MM.1S (cell line): ENCODE measurements at regions not wholly inside any gene's neighbourhood (a gene's known extent, or its start where the extent isn't known, plus 50 kb on each side); places are given as distances from the start of the nearest gene placed in this dataset.

Experiments used
- DNase-seq: peaks from one replicate; pipeline ENCODE4 v3.0.0-alpha.2; 2015
- H2AFZ ChIP-seq: fragments of 300-600 bp; sonication (generic); 2 replicates; pipeline ENCODE4 v1.6.0; 2016; ENCODE audit warnings: antibody characterized with exemption, low read length
- H3F3A ChIP-seq: fragments of 300-600 bp; sonication (generic); 2 replicates; pipeline ENCODE4 v1.6.1; 2016; ENCODE audit warnings: mild to moderate bottlenecking, antibody characterized with exemption, low read length, moderate library complexity, mixed read lengths; ENCODE audit not compliant: insufficient read depth
- H3K27ac ChIP-seq: fragments of 300-600 bp; sonication (generic); 2 replicates; pipeline ENCODE4 v1.5.1; 2016; ENCODE audit warnings: mild to moderate bottlenecking, low read length
- H3K27me3 ChIP-seq: fragments of 300-600 bp; sonication (generic); replicated peaks from 2 replicates; pipeline ENCODE4 v1.6.0; 2016; ENCODE audit warnings: low read length; ENCODE audit not compliant: insufficient read depth
- H3K36me3 ChIP-seq: fragments of 300-600 bp; sonication (generic); replicated peaks from 2 replicates; pipeline ENCODE4 v1.6.1; 2016; ENCODE audit warnings: mild to moderate bottlenecking, low read length, mixed read lengths; ENCODE audit not compliant: insufficient read depth
- H3K4me1 ChIP-seq: fragments of 300-600 bp; sonication (generic); 2 replicates; pipeline ENCODE4 v1.6.1; 2016; ENCODE audit warnings: low read length, mixed read lengths
- H3K4me2 ChIP-seq: fragments of 300-600 bp; sonication (generic); 2 replicates; pipeline ENCODE4 v1.6.0; 2016; ENCODE audit warnings: low read depth, low read length
- H3K4me3 ChIP-seq: fragments of 300-600 bp; sonication (generic); 2 replicates; pipeline ENCODE4 v1.5.1; 2016; ENCODE audit warnings: low read length, mixed read lengths
- H3K79me2 ChIP-seq: fragments of 300-600 bp; sonication (generic); 2 replicates; pipeline ENCODE4 v1.6.1; 2016; ENCODE audit warnings: mixed run types, low read length, mixed read lengths
- H3K9ac ChIP-seq: fragments of 300-600 bp; sonication (generic); 2 replicates; pipeline ENCODE4 v1.6.1; 2016; ENCODE audit warnings: low read length, mixed read lengths
- H3K9me2 ChIP-seq: fragments of 300-600 bp; sonication (generic); replicated peaks from 2 replicates; pipeline ENCODE4 v1.6.1; 2016; ENCODE audit warnings: mild to moderate bottlenecking, low read length, mixed read lengths; ENCODE audit not compliant: insufficient read depth
- H3K9me3 ChIP-seq: fragments of 300-600 bp; sonication (generic); replicated peaks from 2 replicates; pipeline ENCODE4 v1.6.1; 2016; ENCODE audit warnings: mild to moderate bottlenecking, low read length, mixed read lengths; ENCODE audit not compliant: insufficient read depth
- H4K20me1 ChIP-seq: fragments of 300-600 bp; sonication (generic); 2 replicates; pipeline ENCODE4 v1.6.1; 2016; ENCODE audit warnings: mild to moderate bottlenecking, low read length, moderate library complexity, mixed read lengths; ENCODE audit not compliant: insufficient read depth
- CTCF ChIP-seq: fragments of 300-600 bp; sonication (generic); IDR thresholded peaks from 2 replicates; pipeline ENCODE4 v1.5.1; 2016; ENCODE audit warnings: antibody characterized with exemption, low read length, mixed read lengths
- EZH2 ChIP-seq: fragments of 300-600 bp; sonication (generic); optimal IDR thresholded peaks from 2 replicates; pipeline ENCODE3; 2017; ENCODE audit warnings: low read depth, mild to moderate bottlenecking, antibody characterized with exemption, low read length, mixed read lengths
- EZH2phosphoT487 ChIP-seq: fragments of 300-600 bp; sonication (generic); IDR thresholded peaks from 2 replicates; pipeline ENCODE4 v1.6.1; 2018; ENCODE audit warnings: antibody characterized with exemption, low read length

- TF ChIP-seq EZH2phosphoT487 (no peak), CTCF (no peak), EZH2 (no peak)
- no peak overlapping the region for H3K27ac ChIP-seq
- H3K4me1 ChIP-seq, result no peaks in the 10 kb centered on the region
- H2AFZ ChIP-seq, result no peak overlapping the region
- no peaks in the 10 kb centered on the region for H3K79me2 ChIP-seq
- no peaks in the 10 kb centered on the region for H3K36me3 ChIP-seq
- no peak overlapping the region for H3K4me2 ChIP-seq
- no peaks in the 10 kb centered on the region for H3F3A ChIP-seq
- no peaks in the 10 kb centered on the region for H3K9me2 ChIP-seq
- no peaks in the 10 kb centered on the region for H3K27me3 ChIP-seq
- H3K9me3 ChIP-seq, result no peaks in the 10 kb centered on the region
- no peak overlapping the region for H3K4me3 ChIP-seq
- no peak for DNase-seq
- H4K20me1 ChIP-seq, result no peaks in the 10 kb centered on the region
- no peak overlapping the region for H3K9ac ChIP-seq
Observed at GRCh38 chr20:9940329-9940728, 94.5 kb upstream of the ANKEF1 start.

GRCh38 chr20:9939231-9939630 is 95.6 kb upstream of the ANKEF1 start:
- Histone ChIP-seq H3K9me3 (no peaks in the 10 kb centered on the region), H3K79me2 (no peaks in the 10 kb centered on the region), H3K4me1 (no peaks in the 10 kb centered on the region), H4K20me1 (no peaks in the 10 kb centered on the region), H3K4me2 (no peak overlapping the region), H2AFZ (no peak overlapping the region), H3K4me3 (no peak overlapping the region), H3K9me2 (no peaks in the 10 kb centered on the region), H3K27me3 (no peaks in the 10 kb centered on the region), H3K9ac (no peak overlapping the region), H3K36me3 (no peaks in the 10 kb centered on the region), H3K27ac (no peak overlapping the region), H3F3A (no peaks in the 10 kb centered on the region)
- TF ChIP-seq EZH2, result no peak
- no peak for TF ChIP-seq CTCF
- no peak for TF ChIP-seq EZH2phosphoT487
- no peak for DNase-seq

- no peak for DNase-seq
- Histone ChIP-seq H3K4me1 (no peaks in the 10 kb centered on the region), H3F3A (no peaks in the 10 kb centered on the region), H2AFZ (no peak overlapping the region), H3K9me3 (no peaks in the 10 kb centered on the region), H3K4me2 (no peak overlapping the region), H3K27me3 (no peaks in the 10 kb centered on the region), H4K20me1 (no peaks in the 10 kb centered on the region), H3K9me2 (no peaks in the 10 kb centered on the region), H3K27ac (no peak overlapping the region), H3K4me3 (no peak overlapping the region), H3K36me3 (no peaks in the 10 kb centered on the region), H3K79me2 (no peaks in the 10 kb centered on the region), H3K9ac (no peak overlapping the region)
- TF ChIP-seq EZH2phosphoT487, result no peak
- TF ChIP-seq EZH2, result no peak
- no peak for TF ChIP-seq CTCF
Observed at GRCh38 chr20:9935285-9935684, 96.4 kb upstream of the PAK5 start.
